ENCODE measurements at regions not wholly inside any gene's neighbourhood (a gene's known extent, or its start where the extent isn't known, plus 50 kb on each side); places are given as distances from the start of the nearest gene placed in this dataset.
A peak's percentile ranks its signal among the peaks of the same experiment; 100 is the strongest.

- DNase-seq: no peak
These were observed 274.8 kb upstream of the CNTN4 start for GRCh38 chr3:1823867-1824266.

GRCh38 chr3:1824359-1824758 lies 274.3 kb upstream of the CNTN4 start:
- DNase-seq: no peak

- DNase-seq: no peak
These were observed 270.1 kb upstream of the CNTN4 start for GRCh38 chr3:1828519-1828918.

GRCh38 chr3:1830851-1831250 lies 267.8 kb upstream of the CNTN4 start:
- no peak for DNase-seq

GRCh38 chr3:1832395-1832794 lies 266.3 kb upstream of the CNTN4 start:
- no peak for DNase-seq

- no peak for DNase-seq
These were observed 255.6 kb upstream of the CNTN4 start for GRCh38 chr3:1843111-1843510.

GRCh38 chr3:1847571-1847970 lies 251.1 kb upstream of the CNTN4 start:
- no peak for DNase-seq

- no peak for DNase-seq
These were observed 249.7 kb upstream of the CNTN4 start for GRCh38 chr3:1848935-1849334.

- DNase-seq: no peak
These were observed 245.7 kb upstream of the CNTN4 start for GRCh38 chr3:1852950-1853349.

GRCh38 chr3:1855841-1856240 lies 242.8 kb upstream of the CNTN4 start:
- no peak for DNase-seq

GRCh38 chr3:1870738-1871137 lies 227.9 kb upstream of the CNTN4 start:
- DNase-seq: no peak

- no peak for DNase-seq
These were observed 215.1 kb upstream of the CNTN4 start for GRCh38 chr3:1883534-1883933.

- no peak for DNase-seq
These were observed 206.2 kb upstream of the CNTN4 start for GRCh38 chr3:1892459-1892858.

GRCh38 chr3:1902416-1902815 lies 196.2 kb upstream of the CNTN4 start:
- DNase-seq: no peak

GRCh38 chr3:1903111-1903510 lies 195.6 kb upstream of the CNTN4 start:
- no peak for DNase-seq

GRCh38 chr3:1907911-1908310 lies 190.8 kb upstream of the CNTN4 start:
- DNase-seq: no peak

GRCh38 chr3:1908651-1909445 lies 189.8 kb upstream of the CNTN4 start:
- peak in 1 of 3 donors; percentile 10 for DNase-seq

GRCh38 chr3:1910322-1910721 lies 188.3 kb upstream of the CNTN4 start:
- DNase-seq: no peak

GRCh38 chr3:1929788-1930414 lies 168.8 kb upstream of the CNTN4 start:
- no peak for DNase-seq

- peak in 1 of 3 donors; percentile 11 for DNase-seq
These were observed 159.7 kb upstream of the CNTN4 start for GRCh38 chr3:1938975-1939374.

- DNase-seq: no peak
These were observed 155.9 kb upstream of the CNTN4 start for GRCh38 chr3:1942781-1943180.

- no peak for DNase-seq
These were observed 155.1 kb upstream of the CNTN4 start for GRCh38 chr3:1943395-1944118.

- no peak for DNase-seq
These were observed 153.0 kb upstream of the CNTN4 start for GRCh38 chr3:1945698-1946097.

Measured in muscle of back (tissue), 3 donors.